K562 (cell line): ENCODE measurements at regions not wholly inside any gene's neighbourhood (a gene's known extent, or its start where the extent isn't known, plus 50 kb on each side); places are given as distances from the start of the nearest gene placed in this dataset.

Experiments
- BACH1 ChIP-seq: fragments of 200-800 bp; sonication (Bioruptor generic); IDR thresholded peaks from 2 replicates; pipeline ENCODE4 v1.6.1; 2016; ENCODE audit warnings: missing genetic modification characterization, missing compliant biosample characterization
- CEBPG ChIP-seq, 3 experiments: fragments of 200-800 bp in 1 of 3; sonication (Bioruptor generic) in 1 of 3; sonication (generic) in 1 of 3; formaldehyde crosslinking in 1 of 3; IDR thresholded peaks in 2 of 3; conservative IDR thresholded peaks in 1 of 3; 2 replicates each; pipeline versions ENCODE4 v1.6.1 to v1.8.0; 2016 to 2022; ENCODE audit warnings: missing compliant biosample characterization in 2 of 3, missing genetic modification characterization in 2 of 3, mild to moderate bottlenecking in 1 of 3, missing genetic modification reagents in 1 of 3
- CHD4 ChIP-seq: fragments of 200-600 bp; sonication (generic); IDR thresholded peaks from 3 replicates; pipeline ENCODE4 v1.6.1; 2012; ENCODE audit warnings: low read depth, mild to moderate bottlenecking, mixed read lengths, low read length, inconsistent platforms; ENCODE audit not compliant: insufficient read depth, insufficient replicate concordance, poor library complexity, severe bottlenecking
- CREB1 ChIP-seq, 2 experiments: sonication (generic) in 1 of 2; formaldehyde crosslinking in 1 of 2; IDR thresholded peaks; 2 replicates each; pipeline versions ENCODE4 v1.6.1 to v1.8.0; 2012 to 2022; ENCODE audit warnings: inconsistent platforms in 1 of 2, mild to moderate bottlenecking in 1 of 2, missing genetic modification reagents in 1 of 2, moderate library complexity in 1 of 2
- DNMT1 ChIP-seq: fragments of 450-650 bp; IDR thresholded peaks from 2 replicates; pipeline ENCODE4 v1.6.1; 2016; ENCODE audit warnings: antibody characterized with exemption, mild to moderate bottlenecking
- ELF4 ChIP-seq: fragments of 450-650 bp; formaldehyde crosslinking; IDR thresholded peaks from 2 replicates; pipeline ENCODE4 v1.4.0; 2022; ENCODE audit warnings: missing genetic modification characterization
- EP300 ChIP-seq: IDR thresholded peaks from 2 replicates; pipeline ENCODE4 v1.6.1; 2012; ENCODE audit warnings: low read length, improper control_type of control experiment
- EZH2 ChIP-seq: IDR thresholded peaks from 2 replicates; pipeline ENCODE4 v1.6.1; 2012; ENCODE audit warnings: low read depth, mild to moderate bottlenecking, inconsistent platforms, low read length, borderline replicate concordance
- FOSL1 ChIP-seq: fragments of 200-800 bp; sonication (Bioruptor generic); conservative IDR thresholded peaks from 2 replicates; pipeline ENCODE4 v1.6.1; 2016; ENCODE audit warnings: missing genetic modification characterization, missing compliant biosample characterization
- HNRNPLL ChIP-seq: fragments of 200-400 bp; formaldehyde crosslinking; IDR thresholded peaks from 2 replicates; pipeline ENCODE4 v1.6.1; 2017; ENCODE audit warnings: low read length, low read depth, mild to moderate bottlenecking; ENCODE audit not compliant: poor library complexity, severe bottlenecking
- JUND ChIP-seq, 2 experiments: IDR thresholded peaks; 2 replicates in 1 of 2; 3 replicates in 1 of 2; pipeline ENCODE4 v1.6.1; 2011; ENCODE audit warnings: borderline replicate concordance in 2 of 2, low read depth in 2 of 2, low read length in 2 of 2, improper control_type of control experiment in 1 of 2, missing biosample characterization in 1 of 2, missing genetic modification characterization in 1 of 2, missing genetic modification reagents in 1 of 2
- KAT8 ChIP-seq: fragments of 450-650 bp; IDR thresholded peaks from 2 replicates; pipeline ENCODE4 v1.6.1; 2016; ENCODE audit warnings: low read depth, mild to moderate bottlenecking
- POLR2B ChIP-seq: fragments of 450-650 bp; IDR thresholded peaks from 2 replicates; pipeline ENCODE4 v1.6.1; 2018; ENCODE audit warnings: low read depth; ENCODE audit not compliant: partially characterized antibody
- RAD21 ChIP-seq, 2 experiments: fragments of 250-450 bp in 1 of 2; fragments of 450-650 bp in 1 of 2; sonication (Bioruptor Pico) in 1 of 2; formaldehyde crosslinking in 1 of 2; IDR thresholded peaks in 1 of 2; conservative IDR thresholded peaks in 1 of 2; 2 replicates each; pipeline versions ENCODE4 v1.4.0 to v1.8.0; 2020 to 2022; ENCODE audit warnings: mild to moderate bottlenecking in 2 of 2, moderate library complexity in 1 of 2
- SMARCA5 ChIP-seq: fragments of 450-650 bp; IDR thresholded peaks from 2 replicates; pipeline ENCODE4 v1.6.1; 2016
- TEAD1 ChIP-seq, 2 experiments: fragments of 450-650 bp in 1 of 2; sonication (generic) in 1 of 2; formaldehyde crosslinking; IDR thresholded peaks; 2 replicates each; pipeline versions ENCODE4 v1.4.0 to v1.8.0; 2020 to 2022; ENCODE audit warnings: mild to moderate bottlenecking in 2 of 2, missing genetic modification reagents in 1 of 2
- XRCC4 ChIP-seq: IDR thresholded peaks from one replicate; pipeline ENCODE4 v1.6.1; 2011; ENCODE audit not compliant: insufficient read depth, insufficient read length; ENCODE audit errors: extremely low read depth
- ZBTB2 ChIP-seq: fragments of 450-650 bp; IDR thresholded peaks from 2 replicates; pipeline ENCODE4 v1.6.1; 2016; ENCODE audit warnings: antibody characterized with exemption
- ZNF175 ChIP-seq: fragments of 200-800 bp; sonication (Bioruptor generic); IDR thresholded peaks from 2 replicates; pipeline ENCODE4 v1.6.1; 2016; ENCODE audit warnings: low read depth, mild to moderate bottlenecking, missing genetic modification characterization, missing compliant biosample characterization
- TF ChIP-seq, protein P1 (sequence below): sonication (generic); formaldehyde crosslinking; IDR thresholded peaks from 2 replicates; pipeline ENCODE4 v1.4.0; 2020; ENCODE audit warnings: mild to moderate bottlenecking, missing genetic modification reagents
- TF ChIP-seq, protein P2 (sequence below): fragments of 250-450 bp; sonication (Bioruptor Pico); IDR thresholded peaks from 2 replicates; pipeline ENCODE4 v1.5.0; 2021; ENCODE audit warnings: mild to moderate bottlenecking, borderline replicate concordance

DNA sequence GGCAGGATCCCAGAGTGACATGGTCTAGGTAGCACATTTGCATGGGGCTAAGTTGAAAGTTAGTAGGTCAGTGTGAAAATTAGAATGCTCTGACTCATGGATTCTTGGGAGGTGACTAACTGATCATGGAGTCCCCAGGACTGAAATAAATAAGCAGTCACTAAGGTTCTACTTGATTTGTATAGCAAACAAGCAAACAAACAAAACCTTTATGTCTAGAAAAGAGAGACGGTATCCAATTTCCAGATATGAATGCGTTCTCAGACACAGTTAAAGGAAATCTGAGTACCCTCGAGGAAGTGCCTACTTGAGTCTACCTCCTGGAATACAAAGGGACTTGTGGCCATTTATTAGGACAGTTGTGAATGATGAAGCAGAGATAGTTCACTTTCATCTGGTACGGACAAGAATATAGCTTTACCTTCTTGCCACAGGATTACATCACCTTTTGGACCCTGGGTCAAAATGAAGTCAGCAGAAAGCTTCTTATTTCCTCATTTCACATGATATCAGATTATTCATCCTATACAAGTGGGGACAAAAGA, 54.3 kb upstream of the AGPS start (continued):
- TF ChIP-seq ZNF175 (CRISPR knock-in tag) = peak; percentile 80; the same call in 1 of the 2 replicates
- peak; percentile 69; the same call in 1 of the 2 replicates for TF ChIP-seq EP300
- TF ChIP-seq, protein P1, sequence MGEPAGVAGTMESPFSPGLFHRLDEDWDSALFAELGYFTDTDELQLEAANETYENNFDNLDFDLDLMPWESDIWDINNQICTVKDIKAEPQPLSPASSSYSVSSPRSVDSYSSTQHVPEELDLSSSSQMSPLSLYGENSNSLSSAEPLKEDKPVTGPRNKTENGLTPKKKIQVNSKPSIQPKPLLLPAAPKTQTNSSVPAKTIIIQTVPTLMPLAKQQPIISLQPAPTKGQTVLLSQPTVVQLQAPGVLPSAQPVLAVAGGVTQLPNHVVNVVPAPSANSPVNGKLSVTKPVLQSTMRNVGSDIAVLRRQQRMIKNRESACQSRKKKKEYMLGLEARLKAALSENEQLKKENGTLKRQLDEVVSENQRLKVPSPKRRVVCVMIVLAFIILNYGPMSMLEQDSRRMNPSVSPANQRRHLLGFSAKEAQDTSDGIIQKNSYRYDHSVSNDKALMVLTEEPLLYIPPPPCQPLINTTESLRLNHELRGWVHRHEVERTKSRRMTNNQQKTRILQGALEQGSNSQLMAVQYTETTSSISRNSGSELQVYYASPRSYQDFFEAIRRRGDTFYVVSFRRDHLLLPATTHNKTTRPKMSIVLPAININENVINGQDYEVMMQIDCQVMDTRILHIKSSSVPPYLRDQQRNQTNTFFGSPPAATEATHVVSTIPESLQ (CRISPR knock-in tag) = no peak
- no peak for TF ChIP-seq HNRNPLL
- no peak for TF ChIP-seq KAT8
- peak; percentile 91 for TF ChIP-seq FOSL1 (tag)
- TF ChIP-seq ELF4 = no peak
- TF ChIP-seq DNMT1 = no peak
- TF ChIP-seq EZH2 = no peak
- peak; percentile 78 for TF ChIP-seq JUND (IDR thresholded peaks at IDR 0.05; ENCODE audit: borderline replicate concordance, low read depth, low read length)
- peak; percentile 65 for TF ChIP-seq JUND (tag; IDR thresholded peaks at IDR 0.05; ENCODE audit: borderline replicate concordance, low read depth, low read length)
- TF ChIP-seq ZBTB2 = no peak
- no peak for TF ChIP-seq XRCC4
- no peak for TF ChIP-seq POLR2B
- 0 out of 4 replicates have a peak, but pooled peaks of 1 of the 2 experiments have one; percentile 4 for TF ChIP-seq TEAD1 (CRISPR knock-in tag; IDR thresholded peaks at IDR 0.05)
- no peak for TF ChIP-seq CHD4
- no peak for TF ChIP-seq SMARCA5
- peak in 1 of 2 experiments; percentile 23; a peak in 1 of 4 replicates for TF ChIP-seq RAD21 (CRISPR knock-in tag; conservative IDR thresholded peaks at IDR 0.05 in 1 of 2, IDR thresholded peaks at IDR 0.05 in 1 of 2)
- TF ChIP-seq BACH1 (tag) = peak; percentile 70
- TF ChIP-seq, protein P2, sequence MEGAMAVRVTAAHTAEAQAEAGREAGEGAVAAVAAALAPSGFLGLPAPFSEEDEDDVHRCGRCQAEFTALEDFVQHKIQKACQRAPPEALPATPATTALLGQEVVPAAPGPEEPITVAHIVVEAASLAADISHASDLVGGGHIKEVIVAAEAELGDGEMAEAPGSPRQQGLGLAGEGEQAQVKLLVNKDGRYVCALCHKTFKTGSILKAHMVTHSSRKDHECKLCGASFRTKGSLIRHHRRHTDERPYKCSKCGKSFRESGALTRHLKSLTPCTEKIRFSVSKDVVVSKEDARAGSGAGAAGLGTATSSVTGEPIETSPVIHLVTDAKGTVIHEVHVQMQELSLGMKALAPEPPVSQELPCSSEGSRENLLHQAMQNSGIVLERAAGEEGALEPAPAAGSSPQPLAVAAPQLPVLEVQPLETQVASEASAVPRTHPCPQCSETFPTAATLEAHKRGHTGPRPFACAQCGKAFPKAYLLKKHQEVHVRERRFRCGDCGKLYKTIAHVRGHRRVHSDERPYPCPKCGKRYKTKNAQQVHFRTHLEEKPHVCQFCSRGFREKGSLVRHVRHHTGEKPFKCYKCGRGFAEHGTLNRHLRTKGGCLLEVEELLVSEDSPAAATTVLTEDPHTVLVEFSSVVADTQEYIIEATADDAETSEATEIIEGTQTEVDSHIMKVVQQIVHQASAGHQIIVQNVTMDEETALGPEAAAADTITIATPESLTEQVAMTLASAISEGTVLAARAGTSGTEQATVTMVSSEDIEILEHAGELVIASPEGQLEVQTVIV (CRISPR knock-in tag) = no peak
- TF ChIP-seq CREB1 (IDR thresholded peaks at IDR 0.05) = no peak
- no peak for TF ChIP-seq CREB1 (CRISPR knock-in tag; IDR thresholded peaks at IDR 0.05)
- peak; percentile 92 for TF ChIP-seq CEBPG (CRISPR knock-in tag; IDR thresholded peaks at IDR 0.05)
- peak; percentile 65 to 98 for TF ChIP-seq CEBPG (tag; conservative IDR thresholded peaks at IDR 0.05 in 1 of 2, IDR thresholded peaks at IDR 0.05 in 1 of 2)
